ENCODE measurements at regions not wholly inside any gene's neighbourhood (a gene's known extent, or its start where the extent isn't known, plus 50 kb on each side); places are given as distances from the start of the nearest gene placed in this dataset.

GRCh38 chr20:50308513-50309279, 118.1 kb downstream of the CEBPB start:
- peak; percentile 39; the same call in 1 of the 2 replicates for TF ChIP-seq CTCF (IDR thresholded peaks at IDR 0.05; ENCODE audit: low read depth, low read length)
- no peaks in the 10 kb centered on the region for H3K36me3 ChIP-seq
- peak overlapping the region; percentile 39 for H3K4me3 ChIP-seq (ENCODE audit: low read depth, low read length)
- H3K27ac ChIP-seq = peak overlapping the region; percentile 82
- DNase-seq = peak; percentile 85
- no peaks in the 10 kb centered on the region for H3K27me3 ChIP-seq (ENCODE audit: insufficient read depth, low read depth, severe bottlenecking)
- no peaks in the 10 kb centered on the region for H3K9me3 ChIP-seq (ENCODE audit: severe bottlenecking)

- peak overlapping the region; percentile 39 for H3K4me3 ChIP-seq (ENCODE audit: low read depth, low read length)
- no peaks in the 10 kb centered on the region for H3K36me3 ChIP-seq
- no peaks in the 10 kb centered on the region for H3K9me3 ChIP-seq (ENCODE audit: severe bottlenecking)
- H3K27ac ChIP-seq = peak overlapping the region; percentile 82
- no peak for DNase-seq
- H3K27me3 ChIP-seq (ENCODE audit: insufficient read depth, low read depth, severe bottlenecking) = no peaks in the 10 kb centered on the region
- no peak for TF ChIP-seq CTCF (IDR thresholded peaks at IDR 0.05; ENCODE audit: low read depth, low read length)
Observed at GRCh38 chr20:50309280-50309763, 118.7 kb downstream of the CEBPB start.

- H3K4me3 ChIP-seq (ENCODE audit: low read depth, low read length) = no peak overlapping the region
- H3K36me3 ChIP-seq = no peaks in the 10 kb centered on the region
- no peak for TF ChIP-seq CTCF (IDR thresholded peaks at IDR 0.05; ENCODE audit: low read depth, low read length)
- H3K27ac ChIP-seq = no peak overlapping the region
- no peak for DNase-seq
- H3K27me3 ChIP-seq (ENCODE audit: insufficient read depth, low read depth, severe bottlenecking) = no peaks in the 10 kb centered on the region
- H3K9me3 ChIP-seq (ENCODE audit: severe bottlenecking) = no peaks in the 10 kb centered on the region
Observed at GRCh38 chr20:50309764-50310672, 119.4 kb downstream of the CEBPB start.

GRCh38 chr20:50310673-50311051, 120.0 kb downstream of the CEBPB start:
- H3K27ac ChIP-seq = no peak overlapping the region
- H3K4me3 ChIP-seq (ENCODE audit: low read depth, low read length) = no peak overlapping the region
- H3K27me3 ChIP-seq (ENCODE audit: insufficient read depth, low read depth, severe bottlenecking) = no peaks in the 10 kb centered on the region
- no peak for TF ChIP-seq CTCF (IDR thresholded peaks at IDR 0.05; ENCODE audit: low read depth, low read length)
- H3K9me3 ChIP-seq (ENCODE audit: severe bottlenecking) = no peaks in the 10 kb centered on the region
- DNase-seq = no peak
- no peaks in the 10 kb centered on the region for H3K36me3 ChIP-seq

- no peaks in the 10 kb centered on the region for H3K36me3 ChIP-seq
- H3K9me3 ChIP-seq (ENCODE audit: severe bottlenecking) = no peaks in the 10 kb centered on the region
- DNase-seq = no peak
- H3K27me3 ChIP-seq (ENCODE audit: insufficient read depth, low read depth, severe bottlenecking) = no peaks in the 10 kb centered on the region
- TF ChIP-seq CTCF (IDR thresholded peaks at IDR 0.05; ENCODE audit: low read depth, low read length) = no peak
- H3K4me3 ChIP-seq (ENCODE audit: low read depth, low read length) = no peak overlapping the region
- no peak overlapping the region for H3K27ac ChIP-seq
Observed at GRCh38 chr20:50311308-50312001, 120.8 kb downstream of the CEBPB start.
